ENCODE measurements at regions not wholly inside any gene's neighbourhood (a gene's known extent, or its start where the extent isn't known, plus 50 kb on each side); places are given as distances from the start of the nearest gene placed in this dataset.

GRCh38 chr1:80444171-80444570 is 1356.6 kb upstream of the ADGRL2 start:
- TF ChIP-seq CTCF (IDR thresholded peaks at IDR 0.05) (no peak), POLR2AphosphoS5 (IDR thresholded peaks at IDR 0.05) (no peak)

Data from sigmoid colon (tissue), 4 donors.